ENCODE measurements at regions not wholly inside any gene's neighbourhood (a gene's known extent, or its start where the extent isn't known, plus 50 kb on each side); places are given as distances from the start of the nearest gene placed in this dataset.

DNA sequence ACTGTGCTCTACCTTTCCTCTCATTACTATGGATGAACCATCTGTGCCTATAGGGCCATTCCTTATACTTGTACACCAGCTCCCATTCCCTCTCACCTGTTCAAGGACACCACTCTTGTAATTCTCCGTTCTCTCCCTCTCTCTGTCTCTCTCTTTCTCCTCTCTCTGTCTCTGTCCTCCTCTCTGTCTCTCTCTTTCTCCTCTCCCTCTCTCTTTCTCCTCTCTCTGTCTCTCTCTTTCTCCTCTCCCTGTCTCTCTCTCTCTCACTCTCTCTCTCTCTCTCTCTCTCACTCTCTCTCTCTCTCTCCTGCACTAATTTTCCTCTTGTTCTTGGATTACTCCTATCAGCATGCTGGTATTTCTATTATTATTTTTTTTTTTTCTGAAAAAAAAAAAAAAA is 78.9 kb upstream of the RMDN2 start:
- DNase-seq (ENCODE audit: extremely low spot score in 2 of 2), result no peak
- intact Hi-C loops (cut with DNase I), result no loop called here
- Histone ChIP-seq H3K27ac (no peak overlapping the region), H3K27me3 (no peaks in the 10 kb centered on the region), H3K4me1 (no peaks in the 10 kb centered on the region), H3K36me3 (no peaks in the 10 kb centered on the region), H3K9me3 (no peaks in the 10 kb centered on the region), H3K4me3 (no peak overlapping the region)
- no peak for TF ChIP-seq POLR2AphosphoS5 (IDR thresholded peaks at IDR 0.05; ENCODE audit: insufficient read depth in 1 of 2, low read depth in 1 of 2)
- TF ChIP-seq CTCF (IDR thresholded peaks at IDR 0.05), result no peak
- no peak for TF ChIP-seq POLR2A (IDR thresholded peaks at IDR 0.05)

DNA sequence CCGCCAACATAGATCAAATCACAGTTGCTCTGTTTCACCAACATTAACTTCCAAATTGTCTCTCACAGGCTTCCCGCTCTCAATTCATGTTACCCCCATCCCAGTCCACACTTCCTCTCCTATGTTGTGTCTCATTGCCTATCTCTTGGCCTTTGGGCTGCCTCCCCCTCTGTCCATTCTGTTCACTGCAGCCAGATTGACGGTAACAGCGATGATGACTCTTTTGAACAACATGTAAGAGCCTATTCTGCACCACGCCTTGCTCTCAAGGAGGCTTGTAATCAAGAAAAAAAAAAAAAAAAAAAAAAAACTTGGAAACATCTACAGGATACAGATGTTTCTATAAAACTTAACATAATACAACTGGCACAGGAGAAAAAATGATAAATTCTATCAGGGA is 77.3 kb upstream of the RMDN2 start:
- DNase-seq (ENCODE audit: extremely low spot score in 2 of 2), result peak in 1 of 2 donors; percentile 40
- H3K27ac ChIP-seq, result no peak overlapping the region
- H3K36me3 ChIP-seq, result no peaks in the 10 kb centered on the region
- no peak for TF ChIP-seq POLR2A (IDR thresholded peaks at IDR 0.05)
- TF ChIP-seq CTCF (IDR thresholded peaks at IDR 0.05), result no peak
- TF ChIP-seq POLR2AphosphoS5 (IDR thresholded peaks at IDR 0.05; ENCODE audit: insufficient read depth in 1 of 2, low read depth in 1 of 2), result no peak
- no peaks in the 10 kb centered on the region for H3K4me1 ChIP-seq
- intact Hi-C loops (cut with DNase I), result no loop called here
- H3K9me3 ChIP-seq, result no peaks in the 10 kb centered on the region
- H3K4me3 ChIP-seq, result no peak overlapping the region
- no peaks in the 10 kb centered on the region for H3K27me3 ChIP-seq

DNA sequence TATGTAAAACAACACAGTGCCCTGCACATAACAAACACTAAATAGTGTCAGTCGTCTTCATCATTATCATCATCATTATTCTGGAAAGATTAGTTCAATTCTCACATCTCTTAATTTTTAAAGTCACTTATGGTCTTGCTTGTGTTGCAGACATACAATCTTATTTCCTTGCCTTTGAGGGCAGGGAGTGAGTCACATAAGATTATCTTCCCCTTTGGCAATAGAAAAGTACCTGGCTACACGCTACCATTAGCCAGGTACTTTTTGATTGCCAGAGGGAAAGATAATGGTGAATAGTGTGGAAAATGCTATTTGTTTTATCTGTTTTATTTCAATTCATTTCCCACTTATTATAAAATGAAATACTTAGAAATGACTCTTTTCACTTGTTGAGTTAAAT is 76.6 kb upstream of the RMDN2 start:
- no peaks in the 10 kb centered on the region for H3K36me3 ChIP-seq
- H3K27me3 ChIP-seq, result no peaks in the 10 kb centered on the region
- no peak for DNase-seq (ENCODE audit: extremely low spot score in 2 of 2)
- no peak overlapping the region for H3K4me3 ChIP-seq
- no peaks in the 10 kb centered on the region for H3K4me1 ChIP-seq
- H3K9me3 ChIP-seq, result no peaks in the 10 kb centered on the region
- H3K27ac ChIP-seq, result no peak overlapping the region
- intact Hi-C loops (cut with DNase I), result no loop called here
- TF ChIP-seq POLR2AphosphoS5 (IDR thresholded peaks at IDR 0.05; ENCODE audit: insufficient read depth in 1 of 2, low read depth in 1 of 2) (no peak), CTCF (IDR thresholded peaks at IDR 0.05) (no peak)

DNA sequence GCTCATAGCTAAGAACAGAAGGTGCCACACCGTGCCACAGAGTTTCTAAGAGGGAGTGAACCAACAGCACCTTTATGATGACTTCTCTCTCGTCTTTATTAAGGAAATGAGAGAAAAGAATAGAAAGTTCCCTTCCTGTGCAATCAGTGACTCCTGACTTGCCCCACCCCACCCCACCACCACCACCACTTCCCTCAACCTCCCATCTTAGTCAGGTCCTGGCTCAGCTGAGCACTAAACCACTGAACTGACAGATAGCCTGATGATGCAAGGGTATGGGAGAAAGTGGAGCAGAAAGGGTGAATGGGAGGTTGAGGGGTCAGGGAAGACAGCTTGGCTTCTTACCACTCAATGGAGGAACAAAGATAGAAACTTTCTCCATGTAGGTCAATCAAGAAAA is 75.2 kb upstream of the RMDN2 start:
- no peaks in the 10 kb centered on the region for H3K27me3 ChIP-seq
- H3K4me1 ChIP-seq, result peaks cover 4% of the 10 kb centered on the region
- no peak overlapping the region for H3K27ac ChIP-seq
- intact Hi-C loops (cut with DNase I), result no loop called here
- H3K9me3 ChIP-seq, result no peaks in the 10 kb centered on the region
- peak in 1 of 2 donors; percentile 22 for DNase-seq (ENCODE audit: extremely low spot score in 2 of 2)
- H3K36me3 ChIP-seq, result no peaks in the 10 kb centered on the region
- TF ChIP-seq POLR2A (IDR thresholded peaks at IDR 0.05) (no peak), CTCF (IDR thresholded peaks at IDR 0.05) (no peak), POLR2AphosphoS5 (IDR thresholded peaks at IDR 0.05; ENCODE audit: insufficient read depth in 1 of 2, low read depth in 1 of 2) (no peak)
- no peak overlapping the region for H3K4me3 ChIP-seq

DNA sequence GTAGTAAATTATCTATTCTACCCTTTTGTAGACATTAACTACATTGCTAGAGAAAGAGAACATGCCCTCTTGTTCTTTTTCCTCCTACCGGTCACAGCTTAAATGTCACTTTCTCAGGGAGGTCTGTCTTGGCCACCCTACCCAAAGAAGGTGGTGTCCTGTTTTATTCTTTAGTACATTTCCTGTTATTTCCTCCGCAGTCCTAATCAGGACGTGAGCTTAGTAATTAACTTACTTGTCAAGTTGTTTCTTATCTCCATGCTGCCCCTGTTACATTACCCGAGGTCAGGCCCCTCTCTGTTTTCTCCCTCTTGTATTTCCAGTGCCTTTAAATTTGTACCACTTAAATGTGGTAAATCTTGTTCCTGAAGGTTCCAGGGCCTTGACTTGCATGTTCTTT is 73.7 kb upstream of the RMDN2 start:
- Histone ChIP-seq H3K9me3 (no peaks in the 10 kb centered on the region), H3K4me3 (no peak overlapping the region), H3K4me1 (peaks cover 20% of the 10 kb centered on the region), H3K36me3 (no peaks in the 10 kb centered on the region), H3K27me3 (no peaks in the 10 kb centered on the region), H3K27ac (no peak overlapping the region)
- TF ChIP-seq POLR2A (IDR thresholded peaks at IDR 0.05) (no peak), CTCF (IDR thresholded peaks at IDR 0.05) (no peak), POLR2AphosphoS5 (IDR thresholded peaks at IDR 0.05; ENCODE audit: insufficient read depth in 1 of 2, low read depth in 1 of 2) (no peak)
- intact Hi-C loops (cut with DNase I), result no loop called here
- DNase-seq (ENCODE audit: extremely low spot score in 2 of 2), result peak in 1 of 2 donors; percentile 22

Data from vagina (tissue), 2 donors.